ENCODE measurements at regions not wholly inside any gene's neighbourhood (a gene's known extent, or its start where the extent isn't known, plus 50 kb on each side); places are given as distances from the start of the nearest gene placed in this dataset.

GRCh38 chr13:73857106-73857505 is 277.1 kb downstream of the KLF12 start:
- H3K9ac ChIP-seq (ENCODE audit: low read length) = no peak overlapping the region
- H2AFZ ChIP-seq (ENCODE audit: low read length) = no peak overlapping the region
- CTCF ChIA-PET = no interaction called here
- BruUV-seq (replicated peaks) = no TSS peak
- POLR2A ChIA-PET (ENCODE audit: unreplicated experiment) = no interaction called here
- H3K36me3 ChIP-seq (ENCODE audit: low read depth, low read length) = no peaks in the 10 kb centered on the region
- H3K9me2 ChIP-seq (replicated peaks; ENCODE audit: low read length) = no peaks in the 10 kb centered on the region
- no peak overlapping the region for H3K4me2 ChIP-seq (ENCODE audit: low read length)
- no peak for ATAC-seq
- H3K27me3 ChIP-seq (ENCODE audit: low read length) = no peaks in the 10 kb centered on the region
- H4K20me1 ChIP-seq (ENCODE audit: low read length) = no peaks in the 10 kb centered on the region
- TF ChIP-seq EZH2phosphoT487 (IDR thresholded peaks at IDR 0.05; ENCODE audit: borderline replicate concordance, low read length) (no peak), CTCF (conservative IDR thresholded peaks at IDR 0.05; ENCODE audit: low read depth, low read length) (no peak), EZH2 (IDR thresholded peaks at IDR 0.05; ENCODE audit: low read length, unreplicated experiment) (no peak)
- H3K4me1 ChIP-seq (ENCODE audit: insufficient read depth, low read length) = peaks cover under 1% of the 10 kb centered on the region; the same call in 1 of the 2 replicates
- no peaks in the 10 kb centered on the region for H3K9me3 ChIP-seq (ENCODE audit: low read length)
- H3K4me3 ChIP-seq (ENCODE audit: low read length) = no peak overlapping the region
- intact Hi-C loops (cut with micrococcal nuclease) = no loop called here
- no peaks in the 10 kb centered on the region for H3F3A ChIP-seq (ENCODE audit: low read length, unreplicated experiment)
- no peak for DNase-seq
- H3K27ac ChIP-seq (ENCODE audit: low read length) = no peak overlapping the region
- H3K79me2 ChIP-seq (ENCODE audit: low read length) = no peaks in the 10 kb centered on the region

- Histone ChIP-seq H2AFZ (ENCODE audit: low read length) (no peak overlapping the region), H3K27ac (ENCODE audit: low read length) (peak overlapping the region; percentile 90), H4K20me1 (ENCODE audit: low read length) (no peaks in the 10 kb centered on the region), H3K27me3 (ENCODE audit: low read length) (no peaks in the 10 kb centered on the region), H3K9me2 (replicated peaks; ENCODE audit: low read length) (no peaks in the 10 kb centered on the region), H3K4me1 (ENCODE audit: insufficient read depth, low read length) (peaks cover 47% of the 10 kb centered on the region), H3K4me2 (ENCODE audit: low read length) (peak overlapping the region; percentile 76), H3K79me2 (ENCODE audit: low read length) (no peaks in the 10 kb centered on the region), H3K9ac (ENCODE audit: low read length) (peak overlapping the region; percentile 54), H3K4me3 (ENCODE audit: low read length) (peak overlapping the region; percentile 35; the same call in 1 of the 2 replicates), H3K9me3 (ENCODE audit: low read length) (no peaks in the 10 kb centered on the region), H3F3A (ENCODE audit: low read length, unreplicated experiment) (no peaks in the 10 kb centered on the region), H3K36me3 (ENCODE audit: low read depth, low read length) (no peaks in the 10 kb centered on the region)
- POLR2A ChIA-PET (ENCODE audit: unreplicated experiment) = no interaction called here
- no peak for TF ChIP-seq EZH2 (IDR thresholded peaks at IDR 0.05; ENCODE audit: low read length, unreplicated experiment)
- DNase-seq = peak; percentile 77
- no TSS peak for BruUV-seq (replicated peaks)
- ATAC-seq = peak; percentile 93
- intact Hi-C loops (cut with micrococcal nuclease) = loop anchor here (5.0 kb wide), 1 partner anchor 86 kb away; no protein-coding TSS in a partner anchor
- CTCF ChIA-PET = no interaction called here
Observed at GRCh38 chr13:73851104-73851503, 283.1 kb downstream of the KLF12 start.

DNA sequence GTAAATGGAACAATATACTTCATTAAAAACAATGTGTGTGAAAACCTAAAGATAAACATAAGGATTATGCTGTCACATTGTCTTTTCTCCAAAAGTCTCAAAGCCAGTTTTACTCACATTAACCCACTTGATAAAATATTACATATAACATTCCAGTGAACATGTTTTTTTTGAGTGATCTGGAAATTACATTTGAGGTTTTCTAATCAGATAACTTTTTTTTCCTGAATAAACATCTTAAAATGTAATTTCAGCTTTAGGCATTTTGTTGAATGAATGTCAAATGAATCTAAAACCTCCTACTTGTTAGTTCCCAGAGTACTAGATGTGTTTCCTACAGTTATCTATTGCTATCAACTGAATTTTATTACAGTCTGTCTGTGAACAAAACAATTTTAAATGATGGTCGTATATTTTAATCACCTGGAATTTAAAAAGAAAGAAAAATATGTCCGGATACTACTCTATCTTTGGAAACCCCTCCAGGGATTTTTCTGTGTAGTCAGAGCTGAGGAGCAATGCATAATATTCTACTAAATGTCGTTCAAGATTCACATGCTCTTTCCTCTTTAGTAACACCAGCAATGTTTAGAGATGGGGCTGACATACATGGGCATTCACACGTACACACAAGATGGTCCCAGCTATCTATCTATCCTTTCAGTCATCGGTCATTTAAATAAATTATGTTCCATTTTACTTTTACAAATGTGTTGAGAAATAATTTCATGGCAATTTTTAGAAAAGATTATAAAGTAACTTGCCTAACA is 283.9 kb downstream of the KLF12 start:
- peak overlapping the region; percentile 35; the same call in 1 of the 2 replicates for H3K4me3 ChIP-seq (ENCODE audit: low read length)
- POLR2A ChIA-PET (ENCODE audit: unreplicated experiment) = no interaction called here

More for the DNA sequence above, 283.9 kb downstream of the KLF12 start:
- Histone ChIP-seq H3K4me1 (ENCODE audit: insufficient read depth, low read length) (peaks cover 47% of the 10 kb centered on the region), H3F3A (ENCODE audit: low read length, unreplicated experiment) (no peaks in the 10 kb centered on the region), H3K9me2 (replicated peaks; ENCODE audit: low read length) (no peaks in the 10 kb centered on the region), H3K9me3 (ENCODE audit: low read length) (no peaks in the 10 kb centered on the region), H3K27me3 (ENCODE audit: low read length) (no peaks in the 10 kb centered on the region), H4K20me1 (ENCODE audit: low read length) (no peaks in the 10 kb centered on the region), H3K9ac (ENCODE audit: low read length) (peak overlapping the region; percentile 54), H3K4me2 (ENCODE audit: low read length) (peak overlapping the region; percentile 76), H3K27ac (ENCODE audit: low read length) (peak overlapping the region; percentile 90), H3K36me3 (ENCODE audit: low read depth, low read length) (no peaks in the 10 kb centered on the region), H3K79me2 (ENCODE audit: low read length) (no peaks in the 10 kb centered on the region), H2AFZ (ENCODE audit: low read length) (no peak overlapping the region)
- ATAC-seq = no peak
- CTCF ChIA-PET = no interaction called here
- no peak for DNase-seq
- BruUV-seq (replicated peaks) = TSS peak; percentile 49
- intact Hi-C loops (cut with micrococcal nuclease) = loop anchor here (5.0 kb wide), 1 partner anchor 87 kb away; no protein-coding TSS in a partner anchor
- TF ChIP-seq CTCF (conservative IDR thresholded peaks at IDR 0.05; ENCODE audit: low read depth, low read length) = no peak
- no peak for TF ChIP-seq EZH2phosphoT487 (IDR thresholded peaks at IDR 0.05; ENCODE audit: borderline replicate concordance, low read length)
- no peak for TF ChIP-seq EZH2 (IDR thresholded peaks at IDR 0.05; ENCODE audit: low read length, unreplicated experiment)

All from PC-3 (cell line).